ENCODE measurements at regions not wholly inside any gene's neighbourhood (a gene's known extent, or its start where the extent isn't known, plus 50 kb on each side); places are given as distances from the start of the nearest gene placed in this dataset.

DNA sequence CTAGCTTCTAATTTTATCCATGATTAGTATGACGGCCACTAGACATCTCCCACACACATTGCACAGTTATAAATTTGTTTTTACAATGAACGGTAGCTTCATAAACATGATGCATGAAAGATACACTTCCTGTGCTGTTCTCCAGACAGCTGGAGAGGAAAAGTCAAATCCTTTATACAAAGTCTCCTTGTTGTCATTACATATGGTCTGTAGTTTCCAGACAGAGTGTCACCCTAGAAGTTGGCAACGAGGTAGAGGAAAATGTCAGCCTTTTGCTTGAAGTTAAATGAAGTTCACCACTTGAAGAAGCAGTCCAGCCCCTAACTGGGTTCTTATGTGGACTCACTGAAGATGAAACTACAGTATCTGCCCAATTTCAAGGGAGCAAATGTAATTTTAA is 253.0 kb upstream of the P2RY1 start:
- H3K4me1 ChIP-seq (ENCODE audit: insufficient read depth, low read length), result no peaks in the 10 kb centered on the region
- H3K27me3 ChIP-seq (ENCODE audit: insufficient read depth, low read length), result no peaks in the 10 kb centered on the region
- H3K27me3 Mint-ChIP-seq (ENCODE audit: low read depth), result no peaks in the 10 kb centered on the region
- H2AFZ ChIP-seq (ENCODE audit: low read length), result no peak overlapping the region
- no peaks in the 10 kb centered on the region for H3K79me2 ChIP-seq (ENCODE audit: insufficient read depth, low read length)
- no peak overlapping the region for H2BK12ac ChIP-seq (ENCODE audit: insufficient read length, low read depth, low read length)
- no peak overlapping the region for H3K4me3 Mint-ChIP-seq
- no peak overlapping the region for H3K9ac ChIP-seq (ENCODE audit: extremely low read depth, insufficient read length, low read length)
- no peaks in the 10 kb centered on the region for H3K9me3 ChIP-seq (ENCODE audit: control insufficient read depth, low read depth, low read length)
- no peak overlapping the region for H3K56ac ChIP-seq (ENCODE audit: insufficient read length, low read depth, low read length)
- H4K20me1 ChIP-seq (ENCODE audit: control insufficient read depth, insufficient read depth, insufficient read length), result no peaks in the 10 kb centered on the region
- WGBS (ENCODE audit: extremely low coverage, insufficient read length, low lambda C conversion rate), result no CpG with 5 or more reads among the region's 3 CpGs
- no peak overlapping the region for H3K4me2 ChIP-seq (ENCODE audit: insufficient read depth, insufficient read length, low read length)
- no peak overlapping the region for H3K23ac ChIP-seq (ENCODE audit: insufficient read length, low read depth, low read length)
- no peak overlapping the region for H2BK5ac ChIP-seq (ENCODE audit: insufficient read length, low read length)
- H2BK15ac ChIP-seq (ENCODE audit: low read depth, low read length), result no peak overlapping the region
- no peak overlapping the region for H3K18ac ChIP-seq (ENCODE audit: insufficient read length, low read depth, low read length)
- no peak overlapping the region for H4K91ac ChIP-seq (ENCODE audit: insufficient read length, low read depth, low read length)
- H3T11ph ChIP-seq (ENCODE audit: low read length), result no peak overlapping the region
- H2BK20ac ChIP-seq (ENCODE audit: low read depth, low read length, poor library complexity, severe bottlenecking), result no peak overlapping the region
- no peak overlapping the region for H4K8ac ChIP-seq (replicated peaks; ENCODE audit: insufficient read length, low read depth, low read length)
- H3K36me3 Mint-ChIP-seq (ENCODE audit: insufficient read depth in 1 of 3, low read depth in 3 of 3), result no peaks in the 10 kb centered on the region; a peak in 2 of 7 replicates
- no peak overlapping the region for H3K27ac Mint-ChIP-seq
- no peak overlapping the region for H3K14ac ChIP-seq (ENCODE audit: insufficient read depth, low read length)
- H3K9me3 Mint-ChIP-seq, result no peaks in the 10 kb centered on the region
- TF ChIP-seq, protein P1, sequence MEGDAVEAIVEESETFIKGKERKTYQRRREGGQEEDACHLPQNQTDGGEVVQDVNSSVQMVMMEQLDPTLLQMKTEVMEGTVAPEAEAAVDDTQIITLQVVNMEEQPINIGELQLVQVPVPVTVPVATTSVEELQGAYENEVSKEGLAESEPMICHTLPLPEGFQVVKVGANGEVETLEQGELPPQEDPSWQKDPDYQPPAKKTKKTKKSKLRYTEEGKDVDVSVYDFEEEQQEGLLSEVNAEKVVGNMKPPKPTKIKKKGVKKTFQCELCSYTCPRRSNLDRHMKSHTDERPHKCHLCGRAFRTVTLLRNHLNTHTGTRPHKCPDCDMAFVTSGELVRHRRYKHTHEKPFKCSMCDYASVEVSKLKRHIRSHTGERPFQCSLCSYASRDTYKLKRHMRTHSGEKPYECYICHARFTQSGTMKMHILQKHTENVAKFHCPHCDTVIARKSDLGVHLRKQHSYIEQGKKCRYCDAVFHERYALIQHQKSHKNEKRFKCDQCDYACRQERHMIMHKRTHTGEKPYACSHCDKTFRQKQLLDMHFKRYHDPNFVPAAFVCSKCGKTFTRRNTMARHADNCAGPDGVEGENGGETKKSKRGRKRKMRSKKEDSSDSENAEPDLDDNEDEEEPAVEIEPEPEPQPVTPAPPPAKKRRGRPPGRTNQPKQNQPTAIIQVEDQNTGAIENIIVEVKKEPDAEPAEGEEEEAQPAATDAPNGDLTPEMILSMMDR (conservative IDR thresholded peaks at IDR 0.05), result no peak
- no peaks in the 10 kb centered on the region for H3K23me2 ChIP-seq (ENCODE audit: insufficient read length, low read depth, low read length, poor library complexity, severe bottlenecking)
- H2AK5ac ChIP-seq (ENCODE audit: insufficient read length, low read length), result no peak overlapping the region
- DNase-seq, result no peak
- no peak overlapping the region for H3K4ac ChIP-seq (ENCODE audit: low read depth, low read length)
- H3K4me1 Mint-ChIP-seq, result no peaks in the 10 kb centered on the region
- no peak overlapping the region for H2BK120ac ChIP-seq (ENCODE audit: low read depth, low read length, poor library complexity, severe bottlenecking)
- H4K5ac ChIP-seq (ENCODE audit: insufficient read length, low read depth, low read length), result no peak overlapping the region
- no peak overlapping the region for H3K27ac ChIP-seq (ENCODE audit: insufficient read length, low read depth, low read length)
- H3K79me1 ChIP-seq (ENCODE audit: insufficient read depth, low read depth, low read length, poor library complexity, severe bottlenecking), result no peaks in the 10 kb centered on the region

Data from H9 (cell line).